GM23338 (cell line): ENCODE measurements at regions not wholly inside any gene's neighbourhood (a gene's known extent, or its start where the extent isn't known, plus 50 kb on each side); places are given as distances from the start of the nearest gene placed in this dataset.

Source experiments
- ATAC-seq: fragments of 200-7000 bp; cut with Tn5 transposase; 3 replicates; pipeline ENCODE4 v1.9.1; 2020
- DNase-seq: peaks from one replicate; pipeline ENCODE4 v3.0.0-alpha.2; 2015; ENCODE audit warnings: low spot score
- H2AFZ ChIP-seq: fragments of 200-600 bp; sonication (generic); 2 replicates; pipeline ENCODE4 v1.8.0; 2016; ENCODE audit warnings: antibody characterized with exemption, mild to moderate bottlenecking, moderate library complexity
- H3F3A ChIP-seq: fragments of 200-600 bp; sonication (generic); replicated peaks from 2 replicates; pipeline ENCODE4 v1.8.0; 2017; ENCODE audit warnings: antibody characterized with exemption, mixed run types, low read depth
- H3K27ac ChIP-seq: fragments of 200-600 bp; sonication (generic); 2 replicates; pipeline ENCODE4 v1.6.1; 2016; ENCODE audit warnings: low read depth
- H3K27me3 ChIP-seq: fragments of 200-600 bp; sonication (generic); 2 replicates; pipeline ENCODE4 v1.8.0; 2016; ENCODE audit warnings: mild to moderate bottlenecking, mixed run types, moderate library complexity; ENCODE audit not compliant: insufficient read depth
- H3K36me3 ChIP-seq: fragments of 200-600 bp; sonication (generic); 2 replicates; pipeline ENCODE4 v1.8.0; 2016; ENCODE audit warnings: mild to moderate bottlenecking; ENCODE audit not compliant: insufficient read depth
- H3K4me1 ChIP-seq: fragments of 200-600 bp; sonication (generic); 2 replicates; pipeline ENCODE4 v1.8.0; 2016; ENCODE audit warnings: mild to moderate bottlenecking, moderate library complexity; ENCODE audit not compliant: insufficient read depth
- H3K4me2 ChIP-seq: fragments of 200-600 bp; sonication (generic); 2 replicates; pipeline ENCODE4 v1.7.1; 2017; ENCODE audit warnings: mixed run types
- H3K4me3 ChIP-seq: fragments of 200-600 bp; sonication (generic); 2 replicates; pipeline ENCODE4 v1.6.1; 2016; ENCODE audit warnings: mixed run types
- H3K79me2 ChIP-seq: fragments of 200-600 bp; sonication (generic); replicated peaks from 2 replicates; pipeline ENCODE4 v1.8.0; 2017; ENCODE audit warnings: mild to moderate bottlenecking; ENCODE audit not compliant: insufficient read depth
- H3K9me2 ChIP-seq: fragments of 200-600 bp; sonication (generic); 2 replicates; pipeline ENCODE4 v1.8.0; 2017; ENCODE audit not compliant: insufficient read depth
- H4K20me1 ChIP-seq: fragments of 200-600 bp; sonication (generic); replicated peaks from 2 replicates; pipeline ENCODE4 v1.8.0; 2017; ENCODE audit warnings: mild to moderate bottlenecking; ENCODE audit not compliant: insufficient read depth
- H3K27ac Mint-ChIP-seq: 2 replicates; pipeline ENCODE4 v1.8.0; 2020; ENCODE audit warnings: inconsistent platforms, mild to moderate bottlenecking, moderate library complexity, mixed read lengths
- H3K27me3 Mint-ChIP-seq: 3 replicates; pipeline ENCODE4 v1.8.0; 2022; ENCODE audit warnings: low read depth, mild to moderate bottlenecking, moderate library complexity, mixed read lengths, inconsistent platforms; ENCODE audit not compliant: insufficient read depth, poor library complexity
- H3K36me3 Mint-ChIP-seq: 3 replicates; pipeline ENCODE4 v1.8.0; 2021; ENCODE audit warnings: low read depth, mild to moderate bottlenecking, inconsistent platforms, moderate library complexity, mixed read lengths
- H3K4me1 Mint-ChIP-seq: 3 replicates; pipeline ENCODE4 v1.8.0; 2020; ENCODE audit warnings: mild to moderate bottlenecking, inconsistent platforms, mixed read lengths
- H3K4me3 Mint-ChIP-seq: 3 replicates; pipeline ENCODE4 v1.8.0; 2021; ENCODE audit warnings: moderate library complexity, mild to moderate bottlenecking, inconsistent platforms, mixed read lengths
- H3K9me3 Mint-ChIP-seq: 3 replicates; pipeline ENCODE4 v1.8.0; 2020; ENCODE audit warnings: moderate library complexity, mild to moderate bottlenecking, inconsistent platforms, mixed read lengths
- CREB1 ChIP-seq: fragments of 250-450 bp; sonication (Bioruptor Pico); IDR thresholded peaks from 2 replicates; pipeline ENCODE4 v1.5.0; 2020; ENCODE audit warnings: low read depth, mild to moderate bottlenecking, moderate library complexity
- CTCF ChIP-seq, 2 experiments: fragments of 200-600 bp in 1 of 2; sonication (generic) in 1 of 2; conservative IDR thresholded peaks; 2 replicates each; pipeline versions ENCODE4 v1.5.1 to v1.6.1; 2016 to 2017; ENCODE audit warnings: antibody characterized with exemption in 2 of 2, low read depth in 2 of 2, mild to moderate bottlenecking in 2 of 2, moderate library complexity in 1 of 2
- ETS1 ChIP-seq: IDR thresholded peaks from 2 replicates; pipeline ENCODE4 v1.6.1; 2016; ENCODE audit warnings: antibody characterized with exemption
- EZH2 ChIP-seq: fragments of 200-600 bp; sonication (generic); IDR thresholded peaks from one replicate; pipeline ENCODE4 v1.8.0; 2017; ENCODE audit warnings: antibody characterized with exemption, mild to moderate bottlenecking, low read depth; ENCODE audit not compliant: unreplicated experiment
- EZH2phosphoT487 ChIP-seq: fragments of 200-600 bp; sonication (generic); IDR thresholded peaks from one replicate; pipeline ENCODE4 v1.8.1; 2018; ENCODE audit warnings: antibody characterized with exemption; ENCODE audit not compliant: unreplicated experiment
- JUNB ChIP-seq: IDR thresholded peaks from one replicate; pipeline ENCODE4 v1.6.1; 2016; ENCODE audit warnings: antibody characterized with exemption; ENCODE audit not compliant: unreplicated experiment
- NANOG ChIP-seq: IDR thresholded peaks from 2 replicates; pipeline ENCODE4 v1.6.1; 2016; ENCODE audit warnings: antibody characterized with exemption, borderline replicate concordance
- POLR2AphosphoS5 ChIP-seq: IDR thresholded peaks from 2 replicates; pipeline ENCODE4 v1.6.1; 2016; ENCODE audit warnings: antibody characterized with exemption, low read depth
- REST ChIP-seq: IDR thresholded peaks from one replicate; pipeline ENCODE4 v1.6.1; 2018; ENCODE audit warnings: antibody characterized with exemption; ENCODE audit not compliant: unreplicated experiment
- STAT1 ChIP-seq: IDR thresholded peaks from one replicate; pipeline ENCODE4 v1.6.1; 2016; ENCODE audit warnings: antibody characterized with exemption; ENCODE audit not compliant: unreplicated experiment
- ZNF114 ChIP-seq: fragments of 250-450 bp; sonication (Bioruptor Pico); IDR thresholded peaks from 2 replicates; pipeline ENCODE4 v1.5.0; 2020; ENCODE audit warnings: mild to moderate bottlenecking, moderate library complexity
- ZNF331 ChIP-seq: fragments of 250-450 bp; sonication (Bioruptor Pico); IDR thresholded peaks from 2 replicates; pipeline ENCODE4 v1.5.0; 2020; ENCODE audit warnings: low read depth, mild to moderate bottlenecking, moderate library complexity
- ZNF462 ChIP-seq: fragments of 250-450 bp; sonication (Bioruptor Pico); IDR thresholded peaks from 2 replicates; pipeline ENCODE4 v1.5.0; 2020; ENCODE audit warnings: mild to moderate bottlenecking, moderate library complexity

- Histone ChIP-seq H3K4me1 (no peaks in the 10 kb centered on the region), H3K79me2 (no peaks in the 10 kb centered on the region), H4K20me1 (no peaks in the 10 kb centered on the region), H3F3A (no peaks in the 10 kb centered on the region), H3K27ac (no peak overlapping the region), H3K9me2 (no peaks in the 10 kb centered on the region), H2AFZ (no peak overlapping the region), H3K27me3 (no peaks in the 10 kb centered on the region), H3K4me2 (no peak overlapping the region), H3K36me3 (no peaks in the 10 kb centered on the region), H3K4me3 (no peak overlapping the region)
- TF ChIP-seq STAT1 (no peak), EZH2phosphoT487 (no peak), ETS1 (no peak), ZNF462 (CRISPR knock-in tag) (no peak), ZNF114 (no peak), EZH2 (no peak), NANOG (no peak), CREB1 (CRISPR knock-in tag) (no peak), CTCF (conservative IDR thresholded peaks at IDR 0.05; ENCODE audit: low read depth in 2 of 2) (no peak), REST (no peak), POLR2AphosphoS5 (no peak), ZNF331 (CRISPR knock-in tag) (no peak), JUNB (no peak)
- no peaks in the 10 kb centered on the region for H3K36me3 Mint-ChIP-seq
- no peak overlapping the region for H3K27ac Mint-ChIP-seq
- no peak for DNase-seq
- no peak for ATAC-seq
- 0 out of 3 replicates have a peak, but pooled peaks cover 2% of the 10 kb centered on the region for H3K9me3 Mint-ChIP-seq
- no peaks in the 10 kb centered on the region for H3K4me1 Mint-ChIP-seq
- H3K27me3 Mint-ChIP-seq, result peaks cover 2% of the 10 kb centered on the region
- no peak overlapping the region for H3K4me3 Mint-ChIP-seq
Observed at GRCh38 chrX:13250826-13251580, 68.8 kb downstream of the ATXN3L start.
